ENCODE measurements at regions not wholly inside any gene's neighbourhood (a gene's known extent, or its start where the extent isn't known, plus 50 kb on each side); places are given as distances from the start of the nearest gene placed in this dataset.

- Histone ChIP-seq H3K4me2 (ENCODE audit: low read depth, low read length, poor library complexity, severe bottlenecking) (no peak overlapping the region), H3K4me1 (ENCODE audit: insufficient read depth, low read length, poor library complexity, severe bottlenecking) (no peaks in the 10 kb centered on the region), H3K9ac (ENCODE audit: low read depth, low read length, poor library complexity, severe bottlenecking) (no peak overlapping the region), H3K36me3 (ENCODE audit: insufficient read depth, low read length) (no peaks in the 10 kb centered on the region), H3K27me3 (ENCODE audit: insufficient read depth, low read length, poor library complexity, severe bottlenecking) (no peaks in the 10 kb centered on the region), H2AFZ (ENCODE audit: low read length) (no peak overlapping the region), H3F3A (ENCODE audit: low read depth) (no peaks in the 10 kb centered on the region), H3K79me2 (ENCODE audit: insufficient read depth, low read length) (no peaks in the 10 kb centered on the region), H3K4me3 (ENCODE audit: low read length, poor library complexity, severe bottlenecking) (no peak overlapping the region), H4K20me1 (ENCODE audit: insufficient read depth, low read length, poor library complexity, severe bottlenecking) (no peaks in the 10 kb centered on the region), H3K9me2 (replicated peaks; ENCODE audit: low read depth, low read length) (no peaks in the 10 kb centered on the region), H3K9me3 (ENCODE audit: insufficient read depth, low read depth, low read length) (no peaks in the 10 kb centered on the region)
- TF ChIP-seq CTCF (conservative IDR thresholded peaks at IDR 0.05; ENCODE audit: low read length) (no peak), EZH2phosphoT487 (IDR thresholded peaks at IDR 0.05; ENCODE audit: borderline replicate concordance) (no peak)
Observed at GRCh38 chr2:6657855-6658254, 207.9 kb downstream of the CMPK2 start.

- H3K9ac ChIP-seq (ENCODE audit: low read depth, low read length, poor library complexity, severe bottlenecking), result no peak overlapping the region
- no peak overlapping the region for H2AFZ ChIP-seq (ENCODE audit: low read length)
- H3K4me3 ChIP-seq (ENCODE audit: low read length, poor library complexity, severe bottlenecking), result no peak overlapping the region
- no peaks in the 10 kb centered on the region for H3K9me2 ChIP-seq (replicated peaks; ENCODE audit: low read depth, low read length)
- no peak overlapping the region for H3K4me2 ChIP-seq (ENCODE audit: low read depth, low read length, poor library complexity, severe bottlenecking)
- H3F3A ChIP-seq (ENCODE audit: low read depth), result no peaks in the 10 kb centered on the region
- no peaks in the 10 kb centered on the region for H4K20me1 ChIP-seq (ENCODE audit: insufficient read depth, low read length, poor library complexity, severe bottlenecking)
- TF ChIP-seq EZH2phosphoT487 (IDR thresholded peaks at IDR 0.05; ENCODE audit: borderline replicate concordance), result no peak
- no peak for TF ChIP-seq CTCF (conservative IDR thresholded peaks at IDR 0.05; ENCODE audit: low read length)
- H3K27me3 ChIP-seq (ENCODE audit: insufficient read depth, low read length, poor library complexity, severe bottlenecking), result no peaks in the 10 kb centered on the region
- H3K36me3 ChIP-seq (ENCODE audit: insufficient read depth, low read length), result no peaks in the 10 kb centered on the region
- H3K79me2 ChIP-seq (ENCODE audit: insufficient read depth, low read length), result no peaks in the 10 kb centered on the region
- H3K4me1 ChIP-seq (ENCODE audit: insufficient read depth, low read length, poor library complexity, severe bottlenecking), result no peaks in the 10 kb centered on the region
- no peaks in the 10 kb centered on the region for H3K9me3 ChIP-seq (ENCODE audit: insufficient read depth, low read depth, low read length)
Observed at GRCh38 chr2:6664332-6665061, 201.2 kb downstream of the CMPK2 start.

- Histone ChIP-seq H3K27me3 (ENCODE audit: insufficient read depth, low read length, poor library complexity, severe bottlenecking) (no peaks in the 10 kb centered on the region), H3K9me3 (ENCODE audit: insufficient read depth, low read depth, low read length) (no peaks in the 10 kb centered on the region), H3F3A (ENCODE audit: low read depth) (no peaks in the 10 kb centered on the region), H3K4me2 (ENCODE audit: low read depth, low read length, poor library complexity, severe bottlenecking) (no peak overlapping the region), H2AFZ (ENCODE audit: low read length) (no peak overlapping the region), H3K4me3 (ENCODE audit: low read length, poor library complexity, severe bottlenecking) (no peak overlapping the region), H3K4me1 (ENCODE audit: insufficient read depth, low read length, poor library complexity, severe bottlenecking) (no peaks in the 10 kb centered on the region), H3K9me2 (replicated peaks; ENCODE audit: low read depth, low read length) (no peaks in the 10 kb centered on the region), H3K79me2 (ENCODE audit: insufficient read depth, low read length) (no peaks in the 10 kb centered on the region), H4K20me1 (ENCODE audit: insufficient read depth, low read length, poor library complexity, severe bottlenecking) (no peaks in the 10 kb centered on the region), H3K36me3 (ENCODE audit: insufficient read depth, low read length) (no peaks in the 10 kb centered on the region), H3K9ac (ENCODE audit: low read depth, low read length, poor library complexity, severe bottlenecking) (no peak overlapping the region)
- no peak for TF ChIP-seq CTCF (conservative IDR thresholded peaks at IDR 0.05; ENCODE audit: low read length)
- TF ChIP-seq EZH2phosphoT487 (IDR thresholded peaks at IDR 0.05; ENCODE audit: borderline replicate concordance), result no peak
Observed at GRCh38 chr2:6665093-6666045, 200.3 kb downstream of the CMPK2 start.

All from Loucy (cell line).